Epithelial cell of prostate (primary cell): ENCODE measurements at regions not wholly inside any gene's neighbourhood (a gene's known extent, or its start where the extent isn't known, plus 50 kb on each side); places are given as distances from the start of the nearest gene placed in this dataset.
"Not testable (repeated sequence)": the region's sequence is repeated elsewhere in the genome, so short reads cannot be mapped to it uniquely, and the experiment has no call there.

ENCODE experiments used
- DNase-seq: peaks from one replicate; pipeline ENCODE4 v3.0.0-alpha.2; 2011; ENCODE audit warnings: low read depth, low spot score
- H3K27ac ChIP-seq: fragments of 450-650 bp; 2 replicates; pipeline ENCODE4 v1.5.1; 2017; ENCODE audit warnings: mild to moderate bottlenecking

GRCh38 chr4:32879913-32880312, 2159.7 kb downstream of the PCDH7 start:
- no peak for DNase-seq
- H3K27ac ChIP-seq, result no peak overlapping the region

GRCh38 chr4:32884198-32884597, 2164.0 kb downstream of the PCDH7 start:
- DNase-seq, result no peak

GRCh38 chr4:32890398-32890797, 2170.2 kb downstream of the PCDH7 start:
- no peak for DNase-seq

More at GRCh38 chr4:32884198-32884597, 2164.0 kb downstream of the PCDH7 start:
- no peak overlapping the region for H3K27ac ChIP-seq

DNA sequence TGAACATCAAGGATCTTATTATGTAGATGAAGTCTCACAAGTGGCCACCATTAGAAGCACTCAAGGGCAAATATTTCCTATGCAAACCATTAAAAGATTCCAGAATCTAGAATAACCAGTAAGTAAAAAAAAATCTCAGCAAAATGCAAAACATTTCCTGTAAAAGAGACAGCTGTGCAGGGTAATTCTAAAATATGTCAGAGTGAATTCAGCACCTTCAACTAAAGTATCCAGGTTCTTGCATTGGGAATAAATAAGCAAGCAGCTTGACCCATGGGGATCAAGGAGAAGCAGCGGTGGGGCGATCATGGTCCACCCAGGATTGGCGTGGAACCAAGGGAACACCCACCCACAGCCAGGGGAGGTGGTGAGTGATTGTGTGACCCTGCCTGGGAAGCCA, 2188.9 kb downstream of the PCDH7 start:
- no peak overlapping the region for H3K27ac ChIP-seq
- no peak for DNase-seq

More at GRCh38 chr4:32890398-32890797, 2170.2 kb downstream of the PCDH7 start:
- H3K27ac ChIP-seq, result no peak overlapping the region

DNA sequence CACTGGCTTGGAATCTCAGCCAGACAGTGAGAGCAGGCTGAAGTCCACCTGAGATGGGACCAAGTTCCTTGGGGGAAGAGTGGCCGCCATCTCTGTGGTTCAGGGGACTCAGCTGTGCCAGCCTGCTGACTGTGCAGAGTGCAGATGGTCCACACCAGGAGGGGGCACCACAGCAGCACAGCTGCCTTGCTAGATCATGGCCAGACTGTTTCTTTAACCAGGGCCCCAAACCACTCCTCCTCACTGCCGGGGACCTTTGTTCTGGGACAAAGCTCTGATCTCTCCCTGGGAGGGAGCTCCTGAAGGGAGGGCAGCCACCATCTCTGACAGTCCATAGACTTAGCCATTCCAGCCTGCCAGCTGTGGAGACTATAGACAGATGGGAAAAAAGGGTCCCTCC, 2189.6 kb downstream of the PCDH7 start:
- DNase-seq, result no peak
- H3K27ac ChIP-seq, result no peak overlapping the region

DNA sequence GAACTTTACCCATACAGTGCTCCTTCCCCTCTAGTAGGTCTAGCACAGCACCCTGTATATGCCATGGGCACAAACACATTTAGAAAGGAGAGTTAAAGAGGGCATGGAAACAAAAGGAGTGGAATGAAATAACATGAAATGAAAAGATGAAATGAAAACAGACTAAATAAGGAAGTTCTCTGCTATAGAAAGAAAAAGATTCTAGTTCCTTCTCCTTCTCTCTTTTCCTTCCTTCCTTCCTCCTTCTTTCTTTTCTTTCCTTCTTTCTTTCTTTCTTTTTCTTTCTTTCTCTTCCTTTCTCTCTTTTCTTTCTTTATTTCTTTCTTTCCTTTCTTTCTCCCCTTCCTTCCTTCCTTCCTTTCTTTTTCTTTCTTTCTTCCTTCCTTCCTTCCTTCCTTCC, 2197.4 kb downstream of the PCDH7 start:
- no peak for DNase-seq

DNA sequence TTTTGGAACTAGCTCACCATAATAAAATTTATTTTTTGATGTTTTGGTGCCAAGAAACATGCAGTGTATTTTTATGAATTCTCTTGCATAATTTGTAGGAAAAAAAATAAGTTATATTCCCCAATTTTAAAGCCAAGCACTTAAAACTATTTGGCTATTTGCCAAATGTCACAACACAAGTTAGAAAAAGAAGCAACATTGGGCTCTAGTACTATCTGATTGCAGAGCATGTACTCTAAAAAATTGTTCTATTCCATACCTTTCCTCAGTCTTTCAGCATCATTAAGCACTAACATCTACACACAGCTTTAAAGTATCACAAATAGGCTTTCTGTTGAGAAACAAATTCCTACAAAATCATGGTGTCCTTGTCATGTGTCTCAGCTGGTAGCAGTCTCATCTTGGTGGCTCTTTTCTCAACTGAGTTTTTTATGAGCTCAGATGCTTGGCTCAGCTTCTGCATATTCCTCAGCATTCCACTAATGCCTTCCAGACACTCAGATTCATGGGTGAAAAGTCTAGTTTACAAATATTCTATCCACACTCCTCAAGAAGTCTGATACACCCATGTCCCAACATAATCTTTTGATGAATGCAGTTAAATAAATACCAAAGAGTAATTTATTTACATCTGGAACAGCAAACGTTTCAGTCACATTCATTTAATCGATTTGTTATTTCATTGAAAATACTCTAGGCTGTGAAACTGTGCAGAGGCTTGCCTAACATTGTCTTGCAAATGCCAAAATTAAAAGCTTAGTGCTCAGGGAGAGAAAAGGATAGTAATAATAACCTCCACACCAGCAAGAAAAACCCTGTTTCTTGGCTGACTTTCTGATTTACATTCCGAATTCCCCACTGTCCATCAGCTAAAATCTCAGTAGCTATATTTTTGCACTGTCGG, 2209.9 kb downstream of the PCDH7 start:
- H3K27ac ChIP-seq, result no peak overlapping the region
- DNase-seq, result no peak

More for the DNA sequence above, 2197.4 kb downstream of the PCDH7 start:
- no peak overlapping the region for H3K27ac ChIP-seq

DNA sequence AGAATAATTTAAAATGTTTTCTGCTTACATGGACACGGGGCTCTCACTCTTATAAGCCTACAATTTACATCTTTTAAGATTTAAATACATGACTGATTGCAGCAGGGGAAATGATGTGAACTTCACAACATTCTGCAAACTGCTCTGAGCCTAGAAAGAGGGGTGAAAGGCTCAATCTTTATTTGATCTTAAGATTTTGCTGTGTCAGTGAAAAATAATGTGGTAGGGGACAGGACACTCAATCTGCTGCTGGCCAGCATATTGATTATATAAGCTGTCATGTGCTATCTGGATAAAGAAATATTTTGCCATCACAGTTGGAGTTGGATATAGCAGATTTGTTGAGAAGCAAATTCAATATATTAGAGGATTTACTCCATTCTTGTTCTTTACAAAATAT, 2210.5 kb downstream of the PCDH7 start:
- H3K27ac ChIP-seq, result no peak overlapping the region
- no peak for DNase-seq

- H3K27ac ChIP-seq, result no peak overlapping the region
- DNase-seq, result no peak
Measured at GRCh38 chr4:32931475-32931874, 2211.3 kb downstream of the PCDH7 start.

- DNase-seq, result no peak
- no peak overlapping the region for H3K27ac ChIP-seq
Measured at GRCh38 chr4:32932156-32932555, 2212.0 kb downstream of the PCDH7 start.

GRCh38 chr4:32939222-32939621, 2219.1 kb downstream of the PCDH7 start:
- not testable (repeated sequence) for H3K27ac ChIP-seq, DNase-seq

- no peak for DNase-seq
- no peak overlapping the region for H3K27ac ChIP-seq
Measured at GRCh38 chr4:32950866-32951265, 2230.7 kb downstream of the PCDH7 start.

- H3K27ac ChIP-seq, result no peak overlapping the region
- DNase-seq, result no peak
Measured at GRCh38 chr4:32958586-32958985, 2238.4 kb downstream of the PCDH7 start.

DNA sequence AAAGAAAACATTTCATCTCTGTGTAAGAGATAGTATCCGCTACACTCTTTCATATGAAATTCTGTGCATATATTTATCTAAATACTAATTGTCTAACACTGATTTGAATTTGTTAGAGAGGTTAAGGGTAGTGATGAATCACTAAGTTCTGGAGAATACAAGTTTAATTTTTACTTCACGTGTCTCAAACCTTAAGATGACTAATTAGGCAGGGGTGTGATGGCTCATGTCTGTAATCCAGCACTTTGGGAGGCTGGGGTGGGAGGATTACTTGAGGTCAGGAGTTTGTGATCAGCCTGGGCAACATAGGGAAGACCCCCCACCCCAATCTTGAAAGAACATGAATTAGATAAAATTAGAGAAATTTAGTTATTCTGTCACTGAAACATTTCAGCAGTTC, 2241.9 kb downstream of the PCDH7 start:
- H3K27ac ChIP-seq, result no peak overlapping the region

GRCh38 chr4:32985256-32985655, 2265.1 kb downstream of the PCDH7 start:
- no peak overlapping the region for H3K27ac ChIP-seq
- no peak for DNase-seq

More for the DNA sequence above, 2241.9 kb downstream of the PCDH7 start:
- DNase-seq, result no peak

- no peak for DNase-seq
- no peak overlapping the region for H3K27ac ChIP-seq
Measured at GRCh38 chr4:32986236-32986635, 2266.1 kb downstream of the PCDH7 start.

DNA sequence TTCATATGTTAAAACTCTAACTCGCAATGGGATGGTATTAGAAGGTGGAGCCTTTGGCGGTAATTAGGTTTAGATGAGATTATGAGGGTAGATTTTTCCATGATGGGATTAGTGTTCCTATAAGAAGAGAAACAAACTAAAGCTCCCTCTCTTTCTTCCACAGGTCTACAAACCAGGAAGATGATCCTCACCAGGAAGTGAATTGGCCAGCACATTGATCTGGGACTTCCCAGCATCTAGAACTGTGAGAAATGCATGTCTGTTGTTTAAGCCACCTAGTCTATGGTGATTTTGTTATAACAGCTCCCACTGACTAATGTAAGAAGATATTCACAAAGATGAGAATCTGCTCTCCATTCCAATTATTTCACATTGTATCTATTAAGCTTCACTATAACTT, 2266.9 kb downstream of the PCDH7 start:
- no peak for DNase-seq
- no peak overlapping the region for H3K27ac ChIP-seq

GRCh38 chr4:32988165-32988811, 2268.1 kb downstream of the PCDH7 start:
- H3K27ac ChIP-seq, result no peak overlapping the region
- no peak for DNase-seq

DNA sequence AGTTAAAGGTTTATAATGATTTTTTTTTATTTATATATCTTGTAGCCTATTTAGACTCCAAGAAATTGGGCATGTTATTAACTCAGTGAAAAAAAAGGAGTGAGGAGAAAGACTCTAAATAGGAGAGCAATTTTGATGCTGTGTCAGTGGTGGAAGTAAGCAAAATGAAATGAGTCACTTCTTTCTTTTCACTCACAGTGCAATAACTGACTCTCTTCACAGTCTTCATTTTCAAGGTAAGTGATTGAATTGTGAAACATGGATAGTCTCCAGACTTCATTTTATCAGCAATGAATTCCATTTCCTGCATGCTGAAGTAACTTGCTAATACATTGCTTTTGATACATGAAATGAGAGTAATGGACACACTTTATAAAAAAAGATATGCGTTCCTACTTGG, 2271.5 kb downstream of the PCDH7 start:
- H3K27ac ChIP-seq, result no peak overlapping the region
- no peak for DNase-seq

DNA sequence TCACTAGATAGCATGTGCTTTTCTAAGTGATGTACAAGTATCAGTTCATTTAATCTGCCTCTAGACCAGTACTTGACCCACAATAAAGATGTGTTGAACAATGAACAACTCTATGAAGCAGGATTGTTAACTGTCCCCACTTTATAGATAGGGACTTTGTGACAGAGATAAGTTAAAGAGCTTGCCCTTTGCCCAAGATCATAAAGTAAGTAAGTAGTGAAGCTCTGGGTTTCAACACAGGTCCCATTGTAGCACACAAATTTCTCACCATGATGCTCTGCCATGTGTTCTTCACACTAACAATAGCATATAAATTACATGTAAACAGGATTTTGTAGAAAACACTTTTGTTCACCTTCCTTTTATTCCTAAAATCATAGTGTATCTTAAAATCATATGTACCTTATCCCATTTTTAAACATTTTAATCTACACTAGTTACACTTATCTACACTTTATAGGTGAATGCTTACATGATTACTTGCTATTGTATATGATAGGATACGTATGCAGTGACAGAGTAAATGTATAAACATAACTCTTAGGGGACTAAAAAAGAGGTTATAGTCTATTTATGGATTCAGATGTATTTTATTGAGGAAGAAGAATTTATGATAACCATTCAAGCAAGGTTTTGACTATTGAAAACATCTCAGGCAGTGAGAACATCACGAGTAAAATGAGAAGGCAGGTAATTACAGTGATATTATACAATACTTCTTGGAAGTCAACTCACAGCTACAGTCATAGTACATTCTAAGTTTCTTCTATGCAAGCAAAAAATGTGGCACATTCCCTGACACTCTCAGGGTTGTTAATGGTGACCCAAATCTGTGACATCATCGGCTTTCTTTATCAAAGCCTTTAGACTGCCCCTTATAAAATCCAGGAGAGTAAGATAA, 2275.1 kb downstream of the PCDH7 start:
- DNase-seq, result no peak
- H3K27ac ChIP-seq, result no peak overlapping the region
